ENCODE measurements at regions not wholly inside any gene's neighbourhood (a gene's known extent, or its start where the extent isn't known, plus 50 kb on each side); places are given as distances from the start of the nearest gene placed in this dataset.
"Not testable (repeated sequence)": the region's sequence is repeated elsewhere in the genome, so short reads cannot be mapped to it uniquely, and the experiment has no call there.

DNA sequence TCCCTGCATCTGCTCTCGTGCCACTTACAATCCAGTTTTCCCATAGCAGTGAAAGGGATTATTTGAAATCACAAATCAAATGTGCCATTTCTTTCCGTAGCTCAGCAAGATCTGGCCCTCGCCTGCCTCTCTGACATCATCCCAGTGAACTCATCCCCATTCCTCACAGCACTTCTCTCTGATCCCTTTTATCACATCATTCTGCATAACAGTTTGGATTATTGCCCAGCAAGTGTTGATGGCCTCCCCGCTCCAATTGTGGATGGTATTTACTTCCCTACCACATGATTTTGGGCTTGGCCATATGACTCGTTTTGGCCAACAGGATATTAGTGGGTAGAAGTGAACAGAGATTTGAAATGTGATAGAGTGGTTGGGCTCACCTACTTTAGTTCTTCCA lies 185.0 kb downstream of the NPIPA7 start:
- not testable (repeated sequence) for DNase-seq

DNA sequence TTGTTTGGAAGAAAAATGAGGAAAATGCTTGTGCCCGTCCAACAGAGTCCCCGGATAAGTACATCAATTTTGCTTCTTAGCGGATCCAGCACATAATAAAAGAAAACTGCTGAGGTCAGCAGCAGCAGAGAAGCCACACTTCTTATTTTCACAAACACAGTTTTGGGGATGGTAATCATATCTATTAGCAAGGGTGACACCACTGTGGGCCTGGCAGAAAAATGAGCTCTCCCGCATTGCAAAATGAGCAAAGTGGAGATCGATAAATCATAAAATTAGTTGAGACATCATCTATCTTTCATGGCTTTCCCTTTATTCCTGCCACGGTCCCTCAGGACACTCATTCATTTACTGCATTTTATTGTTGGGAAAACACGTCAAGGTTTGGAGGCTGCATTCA lies 186.4 kb downstream of the NPIPA7 start:
- DNase-seq: not testable (repeated sequence)

DNA sequence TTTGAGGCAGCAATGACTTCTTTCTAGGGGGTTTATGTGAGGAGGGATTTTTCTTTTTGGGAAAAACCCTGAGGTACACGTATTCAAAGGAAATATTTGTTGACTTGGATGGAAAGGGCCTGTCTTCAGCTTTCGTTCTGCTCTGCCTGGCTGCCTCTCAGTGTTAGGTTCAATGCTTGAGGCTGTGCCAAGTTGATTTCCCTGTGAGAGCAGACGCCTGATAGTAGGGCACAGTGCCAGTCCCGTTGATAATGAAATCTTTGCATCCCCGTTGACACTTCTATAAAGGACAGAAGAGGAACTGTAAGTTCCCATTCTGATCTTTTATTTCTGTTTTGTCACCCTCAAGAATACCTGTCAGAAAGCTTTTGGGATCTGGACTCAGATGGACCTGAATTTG lies 191.1 kb downstream of the NPIPA7 start:
- DNase-seq: not testable (repeated sequence)

DNA sequence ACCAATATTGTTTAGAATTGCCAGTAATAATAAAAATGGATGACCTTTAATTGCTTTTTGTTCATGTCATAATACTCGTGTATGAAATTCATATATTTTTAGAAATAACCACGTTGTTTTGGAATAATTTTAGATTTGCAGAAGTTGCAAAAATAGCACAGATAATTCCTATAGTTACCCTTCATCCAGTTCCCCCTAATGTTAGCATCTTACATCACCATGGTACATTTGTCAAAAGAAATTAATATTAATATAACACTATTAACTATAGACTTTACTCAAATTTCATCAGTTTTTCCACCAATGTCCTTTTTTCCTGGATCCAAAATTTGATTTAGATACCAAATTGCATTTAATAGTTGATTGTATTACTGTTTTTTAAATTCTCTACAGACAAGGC lies 191.9 kb downstream of the NPIPA7 start:
- DNase-seq: not testable (repeated sequence)

DNA sequence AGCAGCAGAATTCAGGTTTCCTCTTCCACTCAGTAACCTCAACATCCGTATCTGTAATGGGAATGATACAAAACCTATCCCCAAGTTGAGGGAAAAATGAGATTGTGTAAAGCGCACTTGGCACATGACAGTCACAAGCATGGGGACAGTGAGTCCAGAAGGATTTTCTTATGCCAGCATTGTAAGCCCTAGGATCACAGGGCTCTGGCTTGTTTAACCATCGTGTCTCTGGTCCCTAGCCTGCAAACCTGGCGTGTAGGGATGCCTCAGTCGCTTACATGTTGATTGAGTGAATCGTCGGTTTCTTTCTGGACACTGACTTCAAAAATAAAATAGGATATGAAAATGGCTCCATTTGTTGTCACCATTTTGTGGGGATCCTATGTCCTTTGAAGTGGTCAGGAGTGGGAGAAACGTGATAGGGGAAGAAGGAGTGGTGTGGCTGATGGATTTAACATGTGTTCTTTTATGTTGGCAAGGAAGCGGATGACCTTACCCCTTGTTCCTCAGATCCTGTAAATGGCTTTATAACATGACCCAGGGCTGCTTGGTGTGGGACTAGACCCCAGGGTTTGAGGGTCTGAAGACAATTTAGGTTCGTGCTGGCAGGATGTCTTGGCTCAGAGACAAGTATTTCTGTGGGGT lies 193.3 kb downstream of the NPIPA7 start:
- not testable (repeated sequence) for DNase-seq

DNA sequence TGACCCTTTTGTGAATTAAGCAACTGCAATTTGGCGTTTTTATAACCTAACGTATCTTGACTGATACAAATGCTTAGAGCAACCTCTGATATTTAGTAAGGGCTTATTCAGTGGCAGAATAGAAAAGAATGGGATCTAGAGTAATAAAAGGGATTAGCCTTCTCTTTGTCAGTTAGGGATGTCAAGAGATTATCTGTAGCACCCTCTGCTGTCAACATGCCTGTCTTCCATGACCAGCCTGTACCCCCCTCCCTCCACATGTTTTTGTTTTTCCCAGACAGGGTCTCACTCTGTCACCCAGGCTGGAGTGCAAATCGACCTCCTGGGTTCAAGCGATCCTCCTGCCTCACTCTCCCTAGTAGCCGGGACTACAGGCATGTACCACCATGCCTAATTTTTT lies 198.1 kb downstream of the NPIPA7 start:
- DNase-seq: not testable (repeated sequence)

DNA sequence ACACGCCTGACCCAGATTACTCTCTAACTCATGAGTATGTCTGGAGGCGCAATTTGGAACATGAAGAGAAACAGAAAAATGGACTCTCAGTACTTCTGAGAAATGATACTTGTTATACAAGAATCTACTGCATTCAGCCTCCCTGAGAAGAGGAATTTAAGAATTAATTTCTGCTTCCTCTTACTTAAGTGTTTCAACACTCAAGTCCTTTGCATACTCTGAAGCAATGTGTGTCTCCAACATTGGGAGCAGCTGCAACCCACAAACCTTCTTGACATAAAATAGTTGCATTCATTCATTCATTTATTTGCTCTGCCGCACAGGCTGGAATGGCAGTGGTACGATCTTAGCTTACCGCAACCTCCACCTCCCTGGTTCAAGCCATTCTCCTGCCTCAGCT lies 199.8 kb downstream of the NPIPA7 start:
- no peak for DNase-seq

DNA sequence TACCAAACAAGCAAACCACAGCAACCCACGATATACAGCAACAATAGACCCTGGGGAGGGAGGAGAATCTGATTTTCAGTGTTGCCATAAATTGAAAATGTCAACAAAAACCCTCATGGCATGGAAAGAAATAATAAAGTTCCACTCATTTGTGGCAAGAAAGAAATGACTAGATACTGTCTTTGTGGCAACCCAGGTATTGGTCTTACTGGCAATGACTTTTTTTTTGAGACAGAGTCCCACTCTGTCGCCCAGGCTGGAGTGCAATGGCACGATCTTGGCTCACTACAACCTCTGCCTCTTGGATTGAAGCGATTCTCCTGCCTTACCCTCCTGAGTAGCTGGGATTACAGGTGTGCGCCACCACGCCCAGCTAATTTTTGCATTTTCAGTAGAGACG lies 204.0 kb downstream of the NPIPA7 start:
- not testable (repeated sequence) for DNase-seq

DNA sequence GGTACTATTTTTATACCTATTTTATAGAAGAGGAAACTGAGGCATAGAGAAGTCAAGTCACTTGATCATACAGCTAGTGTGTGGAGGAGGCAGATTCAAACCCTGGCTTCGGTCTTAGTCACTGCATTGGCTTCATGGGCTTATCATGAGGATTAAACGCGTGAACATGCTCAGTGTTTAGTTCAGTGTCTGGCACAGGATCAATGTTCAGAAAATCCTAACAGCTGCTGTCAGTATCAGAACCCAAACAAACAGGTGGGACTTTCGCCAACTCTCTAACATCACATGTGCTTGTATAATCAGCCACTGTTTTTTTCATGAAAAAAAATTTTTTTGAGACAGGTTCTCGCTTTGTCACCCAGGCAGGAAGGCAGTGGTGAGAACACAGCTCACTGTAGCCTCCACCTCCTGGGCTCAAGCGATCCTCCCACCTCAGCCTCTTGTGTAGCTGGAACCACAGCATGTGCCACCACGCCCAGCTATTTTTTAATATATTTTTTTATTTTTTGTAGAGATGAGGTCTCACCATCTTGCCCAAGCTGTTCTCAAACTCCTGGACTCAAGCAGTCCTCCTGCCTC lies 207.2 kb downstream of the NPIPA7 start:
- not testable (repeated sequence) for DNase-seq

DNA sequence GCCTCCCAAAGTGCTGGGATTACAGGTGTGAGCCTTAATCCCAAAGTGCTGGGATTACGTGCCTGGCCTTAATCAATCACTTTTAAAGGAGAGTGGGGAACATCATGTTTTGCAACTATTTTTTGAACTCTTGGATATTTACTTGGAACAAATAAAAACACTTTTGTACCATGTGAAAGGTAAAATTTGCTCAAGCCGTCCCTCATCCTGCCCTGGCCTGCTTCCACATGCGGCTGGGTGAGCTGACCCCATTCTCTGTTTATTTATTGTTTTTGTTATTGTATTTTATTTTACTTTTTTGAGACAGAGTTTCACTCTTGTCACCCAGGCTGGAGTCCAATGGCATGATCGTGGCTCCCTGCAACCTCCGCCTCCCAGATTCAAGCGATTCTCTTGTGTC lies 208.0 kb downstream of the NPIPA7 start:
- DNase-seq: not testable (repeated sequence)

DNA sequence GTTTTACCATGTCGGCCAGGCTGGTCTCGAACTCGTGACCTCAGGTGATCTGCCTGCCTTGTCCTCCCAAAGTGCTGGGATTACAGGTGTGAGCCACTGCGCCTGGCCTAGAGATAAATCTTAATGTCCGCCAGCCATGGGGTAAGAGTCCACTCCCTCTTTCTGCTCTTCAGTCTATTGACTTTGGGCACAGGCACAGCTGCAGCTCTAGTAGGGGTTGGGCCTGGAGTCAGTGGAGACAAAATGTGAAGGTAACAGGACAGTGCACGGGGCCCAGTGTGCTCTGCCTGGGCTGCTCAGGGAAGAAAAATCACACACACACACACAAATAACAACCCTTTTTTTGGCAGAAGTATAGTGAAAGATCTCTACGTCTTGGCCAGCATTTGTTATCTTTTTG lies 209.5 kb downstream of the NPIPA7 start:
- DNase-seq: not testable (repeated sequence)

DNA sequence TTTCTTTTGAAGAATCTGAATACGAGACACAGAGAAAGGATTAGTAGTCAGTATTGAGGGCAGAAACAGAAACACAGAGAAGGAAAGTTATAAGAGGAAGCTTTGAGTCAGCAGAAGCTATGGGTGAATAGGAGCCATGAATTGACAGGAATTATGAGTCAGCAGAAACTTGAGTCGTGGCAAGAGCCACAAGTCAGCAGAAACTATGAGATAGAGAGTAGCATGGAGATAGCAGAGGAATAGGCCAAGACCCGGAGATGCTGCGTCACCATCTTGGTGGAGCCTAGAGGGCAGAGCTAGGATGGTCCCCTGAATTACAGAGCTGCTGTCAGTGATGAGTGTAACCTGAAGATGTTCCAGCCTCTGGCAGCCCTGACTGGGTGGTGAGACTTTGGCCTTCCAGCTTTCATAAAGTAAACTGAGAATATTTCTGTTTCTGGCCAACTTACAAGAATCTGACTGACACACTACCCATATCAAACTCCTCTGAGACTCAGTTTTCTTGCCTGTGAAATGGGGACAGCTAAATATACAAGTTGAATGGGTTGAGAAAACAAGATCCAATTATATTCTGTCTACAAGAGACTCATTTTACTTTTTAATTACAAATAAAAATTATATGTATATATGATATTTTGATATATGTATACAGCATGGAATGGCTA lies 211.8 kb downstream of the NPIPA7 start:
- DNase-seq: not testable (repeated sequence)

DNA sequence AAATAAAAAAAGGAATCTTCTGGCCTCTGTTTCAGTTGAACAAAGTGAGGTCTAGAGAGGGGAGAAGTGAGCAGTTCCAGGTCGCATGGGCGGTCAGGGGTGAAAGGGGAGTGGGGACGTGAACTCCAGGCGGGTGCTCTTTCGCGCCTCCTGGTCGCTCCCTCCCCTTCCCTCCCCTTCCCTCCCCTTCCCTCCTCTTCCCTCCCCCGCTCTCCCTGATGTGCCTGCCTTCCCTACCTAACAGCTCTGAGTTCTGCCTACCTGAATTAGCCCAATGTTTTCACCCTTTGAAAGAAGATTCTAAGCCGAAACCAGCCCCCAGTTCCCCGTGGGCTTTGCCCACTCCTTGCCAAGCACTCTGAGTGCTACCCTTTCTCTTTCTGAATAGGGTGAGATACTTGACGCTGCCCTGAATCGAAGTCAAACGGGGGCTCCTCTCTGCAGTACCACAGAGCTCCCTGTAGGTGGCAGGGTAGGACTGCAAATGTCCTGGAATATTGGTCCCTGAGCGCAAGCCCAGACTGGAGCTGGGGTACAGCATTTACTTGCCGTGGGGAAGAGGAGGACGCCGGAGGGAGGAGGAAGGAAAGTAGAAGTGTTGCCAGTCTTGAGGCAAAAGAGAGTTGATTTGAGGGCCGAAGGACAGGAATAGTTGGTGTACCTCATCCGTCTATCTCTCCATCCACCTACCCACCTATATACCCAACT lies 214.4 kb downstream of the NPIPA7 start:
- DNase-seq: peak; percentile 25

DNA sequence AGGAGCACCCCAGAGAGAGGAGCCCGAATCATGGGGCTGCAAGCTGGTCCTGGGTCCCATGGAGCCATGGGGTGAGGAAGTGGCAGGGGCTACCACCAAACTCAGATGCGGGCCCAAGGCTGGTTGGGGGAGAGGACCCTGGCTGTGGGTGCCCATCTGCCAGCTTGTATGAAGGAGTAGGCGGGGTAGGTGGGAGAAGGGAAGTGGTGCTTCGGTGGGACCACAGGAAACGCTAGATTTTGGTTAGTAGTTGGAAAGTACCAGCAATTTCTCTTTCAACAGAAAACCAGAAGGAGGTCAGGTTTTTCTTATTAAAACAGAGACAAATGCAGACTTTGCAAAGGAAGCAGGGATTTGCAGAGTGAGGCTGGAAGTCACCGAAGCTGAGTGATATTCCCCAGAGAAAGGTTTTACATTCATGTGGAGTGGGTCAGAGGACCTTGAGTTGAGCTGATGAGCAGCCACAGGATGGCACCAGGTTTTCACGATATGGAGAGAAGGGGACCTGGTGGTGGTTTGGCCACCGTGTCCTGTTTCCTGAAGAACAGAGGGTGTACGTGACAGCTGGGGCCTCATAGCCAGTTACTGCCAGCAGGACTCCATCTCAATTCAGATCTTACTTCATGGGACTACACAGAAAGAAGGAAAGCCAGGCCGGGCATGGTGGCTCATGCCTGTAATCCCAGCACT lies 216.2 kb downstream of the NPIPA7 start:
- not testable (repeated sequence) for DNase-seq

DNA sequence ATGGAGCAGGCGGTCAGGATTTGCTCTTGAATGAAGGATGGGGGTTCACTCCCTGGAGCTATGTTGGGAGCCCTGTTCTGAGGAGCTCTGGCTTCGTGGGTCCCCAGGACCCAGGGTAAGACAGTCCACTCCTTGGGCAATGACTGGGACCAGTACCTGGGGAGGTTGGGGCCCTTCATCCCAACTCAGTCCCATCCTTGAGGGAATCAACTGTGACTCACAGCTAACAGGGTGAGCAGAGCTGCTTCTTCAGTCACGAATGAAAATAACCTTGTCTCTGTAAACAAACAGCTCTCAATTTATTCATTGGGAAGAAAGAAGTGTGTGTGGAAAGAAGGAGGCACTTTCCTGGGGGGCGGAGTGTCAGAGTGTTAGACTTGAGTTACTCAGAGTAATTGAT lies 222.3 kb downstream of the NPIPA7 start:
- DNase-seq: not testable (repeated sequence)

DNA sequence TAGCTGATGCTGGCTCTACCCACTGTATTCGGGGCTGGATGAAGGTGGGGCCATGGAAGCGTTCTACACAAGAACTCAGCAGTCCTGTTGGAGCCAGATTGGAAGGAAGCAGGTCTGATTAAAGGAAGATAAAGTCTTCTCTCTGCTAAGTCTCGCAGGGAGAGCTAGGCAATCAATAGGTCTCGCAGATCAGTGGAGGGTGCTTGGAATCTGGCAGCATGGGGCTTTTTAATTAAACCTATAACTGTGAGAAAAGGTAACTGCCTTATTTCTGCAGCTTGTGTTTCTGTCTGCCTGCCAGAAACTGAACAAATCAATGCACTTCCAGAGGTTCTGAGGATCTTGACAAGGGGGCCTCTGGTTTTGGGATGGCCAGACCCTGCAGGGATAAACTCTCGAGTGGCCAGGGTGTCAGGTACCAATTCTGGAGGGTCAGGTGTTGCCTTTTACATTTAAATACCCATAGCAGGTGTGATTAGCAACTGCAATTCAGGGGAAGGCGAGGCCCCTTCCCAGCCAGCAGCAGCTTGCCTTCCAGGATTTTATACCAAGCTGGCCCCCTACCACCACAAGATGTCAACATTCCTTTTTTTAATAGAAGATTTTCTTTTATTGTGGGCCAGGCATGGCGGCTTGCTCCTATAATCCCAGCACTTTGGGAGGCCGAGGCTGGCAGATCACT lies 228.6 kb downstream of the NPIPA7 start:
- DNase-seq: not testable (repeated sequence)

DNA sequence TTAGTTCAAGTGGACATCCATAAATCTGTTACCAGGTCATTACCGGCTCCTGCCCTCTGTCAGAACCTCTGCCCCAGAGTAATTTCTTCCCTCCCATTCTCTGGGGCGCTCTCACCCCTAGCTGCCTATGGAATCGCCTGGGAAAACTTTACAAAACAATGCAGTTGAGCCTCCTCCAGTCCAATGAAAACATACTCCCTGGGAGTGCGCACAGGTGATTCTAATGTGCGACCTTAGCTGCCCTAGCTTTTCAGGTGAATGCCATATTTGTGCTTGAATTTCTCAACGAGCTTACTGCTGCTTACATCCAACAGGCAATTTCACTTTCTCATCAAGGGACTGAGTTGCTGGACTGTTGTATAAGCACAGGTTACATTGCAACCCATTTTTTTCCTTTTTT lies 230.7 kb downstream of the NPIPA7 start:
- DNase-seq: not testable (repeated sequence)

DNA sequence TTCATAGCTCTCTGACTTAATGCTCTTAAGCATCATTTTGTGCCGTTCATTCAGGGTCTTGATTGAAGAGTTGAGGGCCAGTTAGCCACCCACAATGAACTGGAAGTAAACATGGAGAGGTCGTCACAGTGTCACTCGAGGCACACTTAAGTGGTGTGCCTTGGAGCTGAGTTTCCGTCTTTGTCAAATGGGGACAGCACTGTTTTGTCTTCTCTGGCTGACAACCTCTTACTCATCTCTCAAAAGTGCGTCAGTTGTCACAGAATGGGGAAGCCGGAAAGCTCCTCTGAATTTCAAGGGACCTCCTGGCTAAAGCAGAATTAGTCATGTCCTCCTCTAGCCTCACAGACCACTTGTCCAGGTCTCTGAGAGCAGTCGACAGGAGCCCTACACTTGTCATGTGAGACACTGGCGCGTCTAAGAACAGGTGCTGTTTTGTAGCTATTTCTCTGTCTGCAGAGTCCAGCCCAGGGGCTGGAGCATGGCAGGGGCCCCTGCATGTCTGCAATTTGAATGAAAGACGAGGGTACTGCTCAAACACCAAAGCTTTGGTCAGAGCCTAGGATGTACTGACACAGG lies 231.5 kb downstream of the NPIPA7 start:
- DNase-seq: not testable (repeated sequence)

DNA sequence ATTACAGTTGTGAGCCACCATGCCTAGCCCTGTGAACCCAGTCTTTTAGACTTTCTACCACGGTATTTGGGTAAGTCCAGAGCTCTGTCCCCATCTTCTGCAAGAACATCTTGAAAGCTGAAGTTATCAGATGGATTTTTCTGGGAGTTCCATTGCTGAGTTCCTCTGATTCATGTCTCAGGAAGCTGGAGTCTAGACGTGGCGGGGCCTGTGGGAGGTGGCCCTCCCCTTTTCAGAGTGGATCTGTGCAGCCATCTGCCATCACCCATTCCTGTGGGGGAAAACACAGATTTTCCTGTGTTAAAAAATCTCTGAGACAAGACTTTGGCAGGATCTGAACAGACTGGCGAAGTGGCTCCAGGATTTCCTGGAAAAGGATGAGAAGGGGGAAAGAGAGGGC lies 234.3 kb downstream of the NPIPA7 start:
- DNase-seq: not testable (repeated sequence)

DNA sequence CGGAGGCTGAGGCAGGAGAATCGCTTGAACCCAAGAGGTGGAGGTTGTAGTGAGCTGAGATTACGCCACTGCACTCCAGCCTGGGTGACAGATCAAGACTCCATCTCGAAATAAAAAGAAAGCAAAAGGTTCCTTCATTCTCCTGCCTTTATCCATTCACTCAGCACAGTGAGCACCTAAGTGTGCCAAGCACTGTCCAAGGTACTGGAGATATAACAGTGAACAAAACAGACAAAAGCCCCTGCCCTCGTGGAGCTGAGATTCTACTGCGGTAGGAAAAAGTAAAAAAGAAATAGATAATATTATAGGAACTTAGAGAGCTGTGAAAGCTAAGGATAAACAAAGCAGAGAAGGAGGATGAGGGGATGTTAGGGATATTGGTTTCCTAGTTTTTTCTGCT lies 235.5 kb downstream of the NPIPA7 start:
- not testable (repeated sequence) for DNase-seq

DNA sequence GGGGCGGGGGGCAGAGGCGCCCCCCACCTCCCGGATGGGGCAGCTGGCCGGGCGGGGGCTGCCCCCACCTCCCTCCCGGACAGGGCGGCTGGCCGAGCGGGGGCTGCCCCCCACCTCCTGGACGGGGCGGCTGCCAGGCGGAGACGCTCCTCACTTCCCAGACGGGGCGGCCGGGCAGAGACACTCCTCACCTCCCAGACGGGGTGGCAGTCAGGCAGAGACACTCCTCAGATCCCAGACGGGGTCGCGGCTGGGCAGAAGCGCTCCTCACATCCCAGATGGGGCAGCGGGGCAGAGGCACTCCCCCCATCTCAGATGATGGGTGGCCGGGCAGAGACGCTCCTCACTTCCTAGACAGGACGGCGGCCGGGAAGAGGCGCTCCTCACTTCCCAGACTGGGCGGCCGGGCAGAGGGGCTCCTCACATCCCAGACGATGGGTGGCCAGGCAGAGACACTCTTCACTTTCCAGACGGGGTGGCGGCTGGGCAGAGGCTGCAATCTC lies 240.1 kb downstream of the NPIPA7 start:
- not testable (repeated sequence) for DNase-seq

DNA sequence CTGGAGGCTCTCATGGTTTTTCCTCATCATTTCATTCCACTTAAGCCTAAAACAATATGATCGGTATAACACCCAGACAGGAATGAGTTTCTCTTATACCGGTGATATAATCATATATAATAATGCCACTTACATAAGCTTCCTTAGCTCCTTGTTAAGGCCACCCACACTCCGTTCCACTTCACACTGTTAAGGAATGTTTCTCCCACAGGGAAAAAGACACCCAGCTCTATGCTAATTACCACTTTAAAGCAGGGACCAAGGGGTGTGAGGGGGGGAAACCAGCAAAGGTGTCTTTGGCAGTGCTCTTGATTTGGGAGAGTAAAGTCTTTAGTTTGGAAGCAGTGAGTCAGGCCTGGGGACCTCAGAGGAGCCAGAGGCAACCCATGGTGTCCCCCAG lies 245.4 kb downstream of the NPIPA7 start:
- not testable (repeated sequence) for DNase-seq

All from T1000 (cell line).